ENCODE measurements at regions not wholly inside any gene's neighbourhood (a gene's known extent, or its start where the extent isn't known, plus 50 kb on each side); places are given as distances from the start of the nearest gene placed in this dataset.
"Not testable (repeated sequence)": the region's sequence is repeated elsewhere in the genome, so short reads cannot be mapped to it uniquely, and the experiment has no call there.

DNA sequence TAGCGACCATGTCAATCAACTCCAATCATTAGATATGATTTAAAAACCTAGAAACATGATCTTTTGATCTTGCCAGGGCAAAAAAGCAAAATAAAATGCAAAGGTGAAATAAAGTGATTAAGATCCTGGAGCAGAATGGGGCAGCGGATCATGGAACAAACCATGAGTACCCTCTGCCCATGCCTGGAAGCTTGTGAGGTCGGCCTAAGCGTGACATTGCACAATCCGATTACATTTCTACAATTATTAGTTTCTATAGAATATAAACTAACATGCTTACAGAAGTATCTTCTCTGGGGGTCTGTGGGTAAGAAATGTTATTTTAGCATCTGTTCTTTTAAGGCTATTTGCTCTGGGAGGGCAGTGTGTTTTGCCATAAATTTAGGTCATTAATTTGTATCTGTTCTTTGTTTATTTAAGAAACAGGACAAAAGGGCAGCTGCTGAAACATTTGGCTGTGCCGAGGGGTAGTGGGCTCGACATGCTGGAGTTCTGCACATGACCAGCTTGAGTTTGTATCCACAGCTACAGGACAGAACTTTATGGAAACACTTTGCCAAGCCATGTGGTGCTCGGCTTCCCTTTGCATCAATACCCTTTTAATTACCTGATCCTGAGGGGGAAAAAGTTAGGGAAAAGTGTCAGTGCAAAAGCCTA, 55.9 kb downstream of the ZBTB18 start:
- no peak for DNase-seq (ENCODE audit: low read depth)

DNA sequence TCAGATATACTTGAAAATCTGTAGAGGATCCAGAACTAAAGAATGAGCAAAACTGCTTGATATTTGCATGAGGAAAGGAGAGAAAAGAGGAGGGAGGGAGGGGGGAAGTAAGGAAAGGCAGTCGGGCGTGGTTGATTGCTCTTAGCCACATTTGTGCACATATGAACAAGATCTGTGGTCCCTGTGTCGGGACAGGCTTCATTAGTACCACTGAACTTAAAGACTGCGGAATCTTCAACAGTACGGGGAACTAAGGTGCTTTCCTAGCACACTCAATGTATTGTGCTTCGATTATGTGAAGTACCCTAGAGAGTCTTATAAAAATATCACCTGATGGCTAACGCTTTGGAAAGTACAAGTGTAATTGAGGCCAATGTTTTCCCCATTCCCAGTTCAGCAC, 59.9 kb downstream of the ZBTB18 start:
- DNase-seq (ENCODE audit: low read depth): no peak

DNA sequence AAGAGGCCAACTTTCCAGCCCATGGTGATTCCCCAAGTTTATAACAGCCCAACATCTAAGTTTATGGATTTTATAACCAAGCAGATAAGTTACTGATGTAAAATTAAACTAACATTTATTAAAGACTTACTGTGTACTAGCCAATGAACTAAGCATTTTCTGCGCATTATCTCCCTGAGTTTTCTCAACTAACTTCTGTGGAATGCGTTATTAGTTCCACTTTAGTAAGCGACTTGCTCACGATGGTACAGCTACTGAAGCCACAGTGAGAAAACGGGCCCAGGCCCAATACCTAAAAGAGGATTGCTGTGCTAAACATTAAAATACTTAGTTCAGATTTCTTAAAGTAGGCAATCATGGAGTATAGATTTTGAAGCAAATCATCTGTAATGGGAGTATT, 61.0 kb downstream of the ZBTB18 start:
- DNase-seq (ENCODE audit: low read depth): no peak

DNA sequence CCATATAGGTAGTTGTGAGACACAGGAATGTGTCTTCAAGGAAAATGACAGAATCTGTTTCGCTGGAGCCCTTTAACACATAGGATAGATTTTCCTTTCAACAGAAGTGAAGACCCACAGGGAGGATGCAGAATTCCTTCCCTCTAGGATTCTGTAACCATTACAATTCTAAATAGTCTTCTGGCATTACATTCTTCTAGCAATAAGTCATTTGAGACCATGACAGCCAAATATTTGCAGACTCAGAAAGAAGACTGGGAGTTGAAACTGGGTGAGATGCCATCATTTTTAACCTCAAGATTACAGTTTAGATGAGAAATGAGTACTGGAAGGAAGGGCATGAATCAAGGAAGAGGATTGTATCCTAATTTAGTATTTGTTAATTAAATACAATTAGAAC, 61.6 kb downstream of the ZBTB18 start:
- DNase-seq (ENCODE audit: low read depth): peak; percentile 38

DNA sequence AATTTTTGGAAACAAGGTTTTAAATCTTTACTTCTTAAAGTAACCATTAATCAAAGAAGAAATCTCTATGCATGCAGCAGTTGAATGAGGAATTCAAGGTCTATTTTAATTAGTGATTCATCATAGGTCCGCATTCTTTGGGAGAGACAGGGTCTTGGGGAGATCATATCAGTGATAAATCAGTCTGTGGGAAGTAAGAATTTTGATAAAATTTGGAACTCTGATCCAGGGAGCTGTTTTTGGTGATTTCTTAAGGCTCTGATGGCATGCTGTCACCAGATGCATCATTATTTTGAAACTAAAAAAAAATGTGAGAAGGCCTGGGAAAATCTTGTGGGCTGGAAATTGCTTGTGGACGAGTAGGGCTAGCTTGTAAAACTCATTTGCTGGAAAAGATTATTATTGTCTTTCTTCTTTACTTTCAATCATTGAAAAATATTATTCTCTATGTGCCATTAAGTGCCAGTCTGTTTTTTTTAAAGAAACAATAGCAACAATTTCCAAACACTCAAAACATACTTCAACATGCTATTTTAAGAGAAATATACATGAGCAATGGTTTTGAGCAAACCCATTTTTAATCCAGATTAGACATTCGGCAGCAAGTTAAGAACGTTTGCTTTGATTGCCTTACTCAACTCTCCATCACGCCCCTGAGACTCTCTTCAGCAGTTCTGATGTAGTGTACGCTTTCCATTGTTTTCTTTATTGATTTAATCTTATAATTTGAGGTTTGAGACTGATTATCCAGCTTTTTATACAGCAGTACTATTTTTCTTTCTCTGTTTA, 62.6 kb downstream of the ZBTB18 start:
- no peak for DNase-seq (ENCODE audit: low read depth)

DNA sequence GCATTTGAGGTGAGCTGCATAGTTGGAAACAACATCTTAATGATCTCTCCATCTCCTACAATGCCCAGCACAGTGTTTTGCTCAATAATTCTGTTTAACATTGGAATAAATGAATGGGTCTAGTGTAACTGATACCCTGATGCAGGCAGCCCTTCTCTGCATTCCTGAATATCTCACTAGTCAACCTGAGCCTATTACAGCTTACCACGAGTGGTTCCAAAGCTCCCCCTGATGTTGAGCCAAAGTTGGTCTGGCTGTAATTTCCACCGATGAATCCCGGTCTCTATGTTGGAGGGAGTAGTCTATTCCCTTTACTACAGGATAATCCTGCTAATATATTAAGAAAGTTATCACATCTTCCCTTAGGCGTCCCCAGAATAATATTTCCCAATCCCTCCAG, 63.8 kb downstream of the ZBTB18 start:
- DNase-seq (ENCODE audit: low read depth): no peak

DNA sequence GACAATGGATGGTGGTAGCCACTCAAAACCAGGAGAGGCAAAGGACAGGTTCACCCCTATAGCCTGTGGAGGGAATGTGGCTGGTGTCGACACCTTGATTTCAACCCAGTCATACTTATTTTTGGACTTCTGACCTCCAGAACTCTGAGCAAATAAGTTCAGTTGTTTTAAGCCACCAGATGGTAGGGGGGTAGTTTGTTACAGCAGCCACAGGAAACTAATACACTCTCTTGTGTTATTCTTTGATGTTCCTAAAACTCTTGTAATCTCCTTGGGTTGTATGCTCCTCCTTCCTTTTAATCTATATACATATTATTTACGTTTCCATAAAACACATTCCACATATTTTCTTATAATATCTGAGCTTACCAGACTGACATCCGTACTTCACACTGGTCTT, 65.9 kb downstream of the ZBTB18 start:
- no peak for DNase-seq (ENCODE audit: low read depth)

DNA sequence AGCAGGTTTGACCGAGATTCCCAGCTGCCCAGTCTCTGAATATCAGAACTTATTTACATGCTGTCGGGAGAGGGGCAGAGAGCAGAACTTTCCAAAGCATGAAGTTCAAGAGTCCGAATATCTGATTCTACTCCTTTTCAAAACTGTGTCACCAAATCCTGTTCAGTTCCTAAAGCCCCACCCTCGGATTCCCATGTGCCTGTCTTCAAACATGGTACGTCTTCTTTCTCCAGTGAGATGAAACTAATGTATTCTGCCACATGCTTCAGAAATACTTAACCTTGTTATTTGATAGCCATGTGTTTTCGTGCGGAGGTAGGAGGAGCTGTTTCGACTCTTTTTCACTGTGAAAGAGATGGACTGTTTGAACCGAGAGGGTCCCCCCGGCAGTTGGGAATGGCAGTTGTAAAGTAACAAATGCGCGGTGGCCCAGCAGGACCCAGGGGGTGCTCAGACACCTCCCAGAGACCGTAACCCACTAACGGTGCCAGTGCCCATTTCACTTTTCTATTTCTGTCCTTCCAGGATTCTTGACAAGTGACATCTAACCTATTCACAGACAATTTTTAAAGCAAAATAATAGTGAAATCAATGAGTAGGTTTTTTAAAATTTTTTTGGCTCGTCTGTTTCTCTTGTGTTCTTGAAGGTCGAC, 67.2 kb downstream of the ZBTB18 start:
- DNase-seq (ENCODE audit: low read depth): no peak

DNA sequence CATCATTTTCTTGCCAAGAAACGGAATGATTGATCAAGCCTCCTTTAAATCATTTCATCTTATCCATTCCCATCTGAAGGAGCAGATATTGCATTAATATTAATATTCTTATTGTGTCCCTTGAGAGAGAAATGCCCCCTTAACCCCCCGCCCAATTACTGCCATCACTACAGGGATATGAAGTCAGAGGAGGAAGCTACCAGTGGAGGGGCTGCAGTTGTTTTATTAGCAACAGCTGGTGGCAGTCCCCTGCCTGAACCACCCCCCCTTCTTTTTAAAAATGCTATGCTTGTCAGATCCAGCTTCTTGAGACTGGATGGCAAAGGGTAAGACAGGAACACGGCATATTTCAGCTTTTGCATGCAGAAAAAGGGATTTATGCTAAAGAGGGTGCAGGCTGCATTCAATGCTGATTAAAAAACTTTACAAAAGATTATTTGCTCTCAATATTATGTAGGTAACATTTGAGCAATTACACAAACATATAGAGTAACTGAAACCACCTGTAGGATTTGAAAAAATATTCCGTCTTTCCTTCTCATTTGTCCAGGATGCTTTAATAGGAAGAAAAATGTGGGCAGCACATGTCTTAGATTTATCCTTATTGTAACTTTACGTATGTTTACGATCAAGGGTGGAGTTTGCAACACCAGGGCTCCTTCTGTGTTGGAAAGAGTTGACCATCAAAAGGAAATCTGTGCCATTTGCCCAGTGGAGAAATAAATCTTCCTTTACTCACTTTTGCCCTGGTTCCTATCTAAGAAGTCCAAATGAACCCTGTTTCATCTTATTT, 77.7 kb downstream of the ZBTB18 start:
- DNase-seq (ENCODE audit: low read depth): no peak

DNA sequence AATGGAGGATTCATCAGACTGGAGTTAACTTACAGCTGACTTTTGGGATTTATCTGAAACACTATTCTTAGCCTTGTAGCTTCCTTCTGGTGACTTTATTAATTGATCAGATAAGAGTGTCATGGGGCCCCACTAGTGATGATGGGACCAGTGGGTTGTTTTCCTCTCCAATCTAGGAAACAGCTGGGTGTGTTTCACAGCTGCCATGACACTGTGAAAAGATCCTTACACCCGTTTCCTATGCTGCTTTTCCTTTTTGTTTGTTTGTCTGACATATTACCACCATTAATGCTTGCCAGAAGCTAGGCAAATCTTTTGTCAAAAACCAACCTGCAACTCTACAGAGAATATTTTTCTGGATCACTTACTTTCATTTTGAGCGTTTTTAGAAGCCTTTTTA, 86.2 kb downstream of the ZBTB18 start:
- no peak for DNase-seq (ENCODE audit: low read depth)

DNA sequence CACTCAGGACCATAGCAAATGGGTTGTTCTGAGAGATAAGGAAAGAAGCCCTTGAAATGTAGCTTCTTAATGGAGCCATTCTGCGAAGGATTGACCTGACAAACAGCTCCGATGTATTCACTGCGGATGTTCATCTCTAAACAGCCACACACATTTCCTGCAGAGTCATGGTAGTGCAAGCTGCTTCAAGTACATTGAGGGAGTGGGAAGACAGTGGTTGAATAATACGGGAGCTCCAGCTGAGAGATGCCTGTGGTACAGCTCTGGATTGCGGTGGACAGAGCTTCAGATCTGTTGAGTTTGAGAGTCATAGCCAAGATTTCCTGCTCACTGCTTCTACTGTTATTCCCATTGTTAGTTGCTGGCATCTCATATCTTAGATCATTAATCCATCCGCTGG, 86.6 kb downstream of the ZBTB18 start:
- DNase-seq (ENCODE audit: low read depth): no peak

DNA sequence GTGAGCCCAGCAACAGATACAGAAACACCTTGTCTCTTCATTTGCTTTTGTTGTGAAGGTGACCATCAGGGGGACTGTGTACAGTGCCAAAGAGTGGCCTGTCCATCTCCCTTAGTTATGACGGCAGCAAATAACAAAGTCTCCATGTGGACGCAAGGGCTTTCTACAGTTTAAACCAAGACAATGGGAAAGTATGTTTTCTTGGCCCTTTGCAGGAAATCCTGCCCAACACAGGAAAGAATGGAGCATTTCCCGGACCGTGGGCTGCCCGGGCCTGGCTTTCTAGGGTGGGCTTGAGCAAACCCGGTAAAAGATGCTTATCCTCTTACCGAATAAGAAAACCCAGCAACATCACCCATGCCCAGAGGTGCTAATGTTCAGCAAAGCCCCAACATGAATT, 87.3 kb downstream of the ZBTB18 start:
- DNase-seq (ENCODE audit: low read depth): no peak

DNA sequence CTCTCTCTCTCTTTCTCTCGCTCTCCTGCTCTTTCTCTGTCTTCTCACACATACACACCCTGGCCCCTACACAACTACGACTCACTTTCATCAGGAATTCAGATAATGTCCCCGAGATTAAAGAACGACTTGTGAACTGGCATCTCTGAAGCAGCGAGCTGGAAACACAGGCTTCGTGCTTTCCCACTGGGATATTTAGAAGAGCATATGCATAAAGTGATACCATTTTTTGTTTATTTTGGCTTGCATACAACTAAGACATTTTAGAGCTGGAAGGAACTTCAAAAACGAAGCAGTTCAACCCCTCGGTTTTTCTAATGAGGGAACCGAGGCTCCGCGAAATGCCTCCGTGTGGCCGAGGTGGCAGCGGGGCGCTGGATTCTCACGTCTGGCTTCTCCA, 88.6 kb downstream of the ZBTB18 start:
- DNase-seq (ENCODE audit: low read depth): no peak

DNA sequence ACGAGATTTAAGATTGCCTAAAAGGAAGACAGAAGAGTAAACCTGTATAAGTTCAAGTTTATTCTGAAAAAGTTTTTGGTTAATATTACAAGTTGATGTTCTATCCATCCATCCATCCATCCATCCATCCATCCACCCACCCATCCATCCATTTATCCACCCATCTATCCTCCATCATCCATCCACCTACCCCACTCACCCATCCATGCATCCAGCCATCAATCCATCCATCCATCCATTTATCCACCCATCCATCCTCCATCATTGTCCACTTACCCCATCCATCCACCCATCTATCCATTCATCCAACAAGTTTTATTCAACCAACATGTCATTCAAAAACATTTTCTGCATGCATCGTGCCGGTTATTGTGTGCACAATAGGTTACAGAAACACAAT, 89.3 kb downstream of the ZBTB18 start:
- DNase-seq (ENCODE audit: low read depth): no peak

DNA sequence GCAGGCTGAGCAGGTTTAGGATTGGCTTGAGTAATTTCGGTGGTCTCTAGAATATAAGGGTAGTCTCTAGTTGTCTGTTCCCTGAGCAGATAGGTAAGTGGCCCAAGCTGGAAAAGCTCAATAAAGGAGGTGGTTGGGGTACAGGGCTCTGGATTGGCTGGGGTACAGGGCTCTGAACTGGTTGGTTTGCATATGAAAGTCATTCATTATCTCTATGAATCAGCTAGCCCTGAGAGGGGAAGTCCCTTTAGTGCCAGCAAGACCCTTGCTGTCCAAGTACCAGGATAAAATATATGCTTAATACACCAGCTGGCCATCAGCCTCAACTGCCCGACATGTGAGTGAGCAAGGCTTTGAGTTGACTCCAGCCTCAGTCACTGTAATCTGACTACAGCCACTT, 93.0 kb downstream of the ZBTB18 start:
- DNase-seq (ENCODE audit: low read depth): no peak

DNA sequence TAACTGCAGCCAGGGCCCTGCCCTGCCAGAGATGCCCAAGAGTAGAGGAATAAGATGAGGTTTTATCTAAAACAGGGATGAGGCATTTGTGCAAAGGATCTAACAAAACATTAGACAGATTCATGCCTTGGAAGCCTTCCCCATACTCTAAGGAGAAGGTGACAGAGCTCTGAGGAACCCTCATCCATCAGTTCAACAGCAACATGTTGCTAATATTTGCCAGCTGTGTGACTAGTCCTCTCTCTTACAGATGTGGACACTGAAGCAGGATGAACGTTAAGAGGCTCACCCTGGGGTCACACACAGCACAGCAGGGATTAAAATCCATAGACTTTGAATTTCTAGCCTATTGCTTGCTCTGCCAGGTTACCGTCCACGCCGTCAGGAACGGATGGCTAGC, 99.0 kb downstream of the ZBTB18 start:
- DNase-seq (ENCODE audit: low read depth): peak; percentile 3

DNA sequence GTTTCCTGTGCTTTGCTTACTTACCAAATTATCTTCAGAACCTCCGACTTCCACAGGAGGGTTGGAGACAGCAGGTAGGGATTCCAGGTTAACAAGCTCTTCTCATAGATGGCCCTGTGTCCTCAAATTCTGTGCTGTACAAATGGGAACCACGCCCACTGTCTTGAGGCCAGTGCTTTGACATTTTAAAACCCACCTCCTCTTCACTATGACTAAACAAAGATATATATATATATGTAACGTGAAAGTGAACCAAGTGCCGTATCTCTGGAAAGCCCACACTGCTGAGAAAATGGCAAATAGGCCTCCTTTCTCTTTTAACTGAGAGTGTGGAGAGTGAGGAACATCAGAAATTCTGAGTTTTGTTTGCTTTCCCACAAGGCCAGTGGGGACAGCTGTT, 99.6 kb downstream of the ZBTB18 start:
- no peak for DNase-seq (ENCODE audit: low read depth)

DNA sequence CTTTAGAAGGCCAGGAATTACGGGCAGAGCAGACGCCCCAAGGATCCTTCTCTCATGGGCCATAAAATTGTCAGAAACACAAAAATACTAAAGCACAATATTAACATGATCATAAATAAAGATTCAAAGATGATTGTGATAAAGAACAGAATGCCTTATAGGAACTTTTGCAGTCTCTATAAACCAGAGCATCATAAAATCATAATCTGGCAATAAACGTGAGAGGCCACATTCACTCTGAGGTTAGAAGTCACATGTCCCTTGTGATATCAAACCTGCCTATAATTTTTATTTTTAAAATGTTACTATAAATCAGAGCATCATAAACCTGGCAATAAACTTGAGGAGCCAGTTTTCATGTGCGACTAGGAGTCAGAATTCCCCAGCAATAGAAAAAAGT, 100.5 kb downstream of the ZBTB18 start:
- no peak for DNase-seq (ENCODE audit: low read depth)

DNA sequence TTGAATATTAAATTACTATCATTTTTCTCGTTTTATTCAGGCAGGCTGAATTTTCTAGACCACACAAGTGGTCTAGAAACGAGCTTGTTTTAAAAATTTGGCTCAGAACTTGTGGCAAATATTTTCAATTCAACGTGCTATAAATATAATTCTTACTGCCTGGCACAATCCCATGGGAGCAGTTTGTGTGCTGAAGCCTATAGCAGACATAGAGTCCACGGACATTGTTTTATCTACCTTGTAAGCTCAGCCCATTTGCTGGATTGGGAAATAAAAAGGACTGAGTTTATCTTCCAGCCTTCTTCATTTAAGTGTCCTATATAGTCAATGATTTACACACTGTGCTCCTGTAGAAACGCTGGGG, 103.4 kb downstream of the ZBTB18 start:
- no peak for DNase-seq (ENCODE audit: low read depth)

DNA sequence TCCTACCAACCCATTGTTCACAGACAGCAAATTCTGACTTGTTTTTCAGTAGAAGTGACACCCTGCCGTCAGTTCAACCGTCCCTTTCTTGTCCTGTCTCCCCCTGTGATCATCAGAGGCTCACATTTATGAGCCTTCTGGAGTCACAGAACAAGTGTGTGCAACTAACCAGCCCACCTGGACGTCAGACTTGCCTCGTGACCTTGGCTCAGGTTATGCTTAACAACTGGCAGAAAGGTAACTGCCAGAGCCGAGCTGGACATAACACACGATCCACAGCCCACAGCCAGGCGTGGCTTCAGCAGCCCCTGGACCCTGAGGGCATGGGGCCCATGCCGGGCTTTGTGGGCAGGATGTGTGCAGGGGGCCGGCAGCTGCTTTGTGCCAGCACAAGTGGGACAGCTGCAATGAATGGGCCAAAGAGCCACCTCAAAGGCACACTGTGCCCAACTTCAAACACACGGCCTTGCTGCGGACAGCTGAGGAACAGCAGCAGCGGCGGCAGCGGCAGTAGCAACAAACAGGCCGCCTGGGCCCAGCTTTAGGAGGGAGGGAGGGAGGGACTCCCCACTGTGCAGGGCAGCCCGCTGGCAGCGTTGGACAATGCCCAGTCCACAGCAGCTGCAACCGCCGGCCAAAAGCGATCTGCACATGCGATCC, 103.9 kb downstream of the ZBTB18 start:
- DNase-seq (ENCODE audit: low read depth): no peak

DNA sequence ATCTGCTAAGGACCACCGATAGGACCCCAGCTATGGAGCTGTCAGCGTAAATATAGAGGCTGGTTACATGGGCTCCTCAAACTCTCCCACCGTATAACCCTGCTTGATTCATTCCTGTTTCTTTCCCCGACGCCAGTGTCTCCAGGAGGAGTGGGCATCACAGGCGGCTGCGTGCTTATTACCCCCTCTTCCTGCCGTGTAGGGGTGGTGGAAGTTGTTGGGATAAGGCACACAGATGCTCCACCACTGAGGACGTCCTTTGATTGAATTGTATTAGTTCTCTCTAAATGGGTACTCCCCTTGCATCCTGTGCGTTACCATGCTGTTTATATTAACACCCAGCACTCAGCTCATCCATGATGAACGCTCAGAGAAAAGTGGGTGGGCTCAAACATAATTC, 104.6 kb downstream of the ZBTB18 start:
- no peak for DNase-seq (ENCODE audit: low read depth)

DNA sequence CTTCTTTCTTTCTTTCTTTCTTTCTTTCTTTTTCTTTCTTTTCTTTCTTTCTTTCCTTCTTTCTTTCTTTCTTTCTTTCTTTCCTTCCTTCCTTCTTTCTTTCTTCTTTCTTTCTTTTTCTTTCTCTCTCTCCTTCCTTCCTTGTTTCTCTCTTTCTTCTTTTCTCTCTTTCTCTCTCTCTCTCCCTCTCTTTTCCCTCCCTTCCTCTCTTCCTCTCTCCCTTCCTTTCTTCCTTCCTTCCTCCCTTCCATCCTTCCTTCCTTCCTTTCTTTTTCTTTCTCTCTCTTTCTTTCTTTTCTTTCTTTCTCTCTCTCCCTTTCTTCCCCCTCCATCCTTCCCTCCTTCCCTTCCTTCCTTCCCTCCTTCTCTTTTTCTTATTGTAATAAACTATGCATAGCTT, 105.5 kb downstream of the ZBTB18 start:
- DNase-seq (ENCODE audit: low read depth): not testable (repeated sequence)

Measured in fibroblast of the conjunctiva (primary cell).